ENCODE measurements at regions not wholly inside any gene's neighbourhood (a gene's known extent, or its start where the extent isn't known, plus 50 kb on each side); places are given as distances from the start of the nearest gene placed in this dataset.
A peak's percentile ranks its signal among the peaks of the same experiment; 100 is the strongest.

GRCh38 chr9:21564175-21564574 lies 82.1 kb upstream of the IFNE start:
- no peak for DNase-seq (ENCODE audit: low spot score)

- no peak for DNase-seq (ENCODE audit: low spot score)
These were observed 83.0 kb upstream of the IFNE start for GRCh38 chr9:21565155-21565554.

- DNase-seq (ENCODE audit: low spot score): no peak
These were observed 85.8 kb upstream of the IFNE start for GRCh38 chr9:21567926-21568325.

- DNase-seq (ENCODE audit: low spot score): no peak
These were observed 86.4 kb upstream of the IFNE start for GRCh38 chr9:21568484-21568883.

GRCh38 chr9:21569721-21570120 lies 87.6 kb upstream of the IFNE start:
- DNase-seq (ENCODE audit: low spot score): no peak

GRCh38 chr9:21570643-21571275 lies 88.6 kb upstream of the IFNE start:
- no peak for DNase-seq (ENCODE audit: low spot score)

GRCh38 chr9:21574261-21574660 lies 92.1 kb upstream of the IFNE start:
- no peak for DNase-seq (ENCODE audit: low spot score)

- DNase-seq (ENCODE audit: low spot score): peak; percentile 38
These were observed 94.4 kb upstream of the IFNE start for GRCh38 chr9:21576331-21577189.

- DNase-seq (ENCODE audit: low spot score): no peak
These were observed 97.1 kb upstream of the IFNE start for GRCh38 chr9:21579247-21579671.

- DNase-seq (ENCODE audit: low spot score): no peak
These were observed 97.6 kb upstream of the IFNE start for GRCh38 chr9:21579743-21580142.

GRCh38 chr9:21580636-21581378 lies 98.7 kb upstream of the IFNE start:
- DNase-seq (ENCODE audit: low spot score): no peak

GRCh38 chr9:21583628-21584377 lies 101.7 kb upstream of the IFNE start:
- no peak for DNase-seq (ENCODE audit: low spot score)

GRCh38 chr9:21584890-21585289 lies 102.8 kb upstream of the IFNE start:
- DNase-seq (ENCODE audit: low spot score): no peak

- DNase-seq (ENCODE audit: low spot score): no peak
These were observed 103.9 kb upstream of the IFNE start for GRCh38 chr9:21585756-21586752.

GRCh38 chr9:21589344-21590056 lies 107.4 kb upstream of the IFNE start:
- DNase-seq (ENCODE audit: low spot score): no peak

GRCh38 chr9:21590058-21590996 lies 108.2 kb upstream of the IFNE start:
- no peak for DNase-seq (ENCODE audit: low spot score)

GRCh38 chr9:21591221-21592062 lies 109.3 kb upstream of the IFNE start:
- peak; percentile 7 for DNase-seq (ENCODE audit: low spot score)

- no peak for DNase-seq (ENCODE audit: low spot score)
These were observed 109.9 kb upstream of the IFNE start for GRCh38 chr9:21592063-21592338.

Data from globus pallidus (tissue), 1 donor.